ENCODE measurements at regions not wholly inside any gene's neighbourhood (a gene's known extent, or its start where the extent isn't known, plus 50 kb on each side); places are given as distances from the start of the nearest gene placed in this dataset.

- TF ChIP-seq, protein P1, sequence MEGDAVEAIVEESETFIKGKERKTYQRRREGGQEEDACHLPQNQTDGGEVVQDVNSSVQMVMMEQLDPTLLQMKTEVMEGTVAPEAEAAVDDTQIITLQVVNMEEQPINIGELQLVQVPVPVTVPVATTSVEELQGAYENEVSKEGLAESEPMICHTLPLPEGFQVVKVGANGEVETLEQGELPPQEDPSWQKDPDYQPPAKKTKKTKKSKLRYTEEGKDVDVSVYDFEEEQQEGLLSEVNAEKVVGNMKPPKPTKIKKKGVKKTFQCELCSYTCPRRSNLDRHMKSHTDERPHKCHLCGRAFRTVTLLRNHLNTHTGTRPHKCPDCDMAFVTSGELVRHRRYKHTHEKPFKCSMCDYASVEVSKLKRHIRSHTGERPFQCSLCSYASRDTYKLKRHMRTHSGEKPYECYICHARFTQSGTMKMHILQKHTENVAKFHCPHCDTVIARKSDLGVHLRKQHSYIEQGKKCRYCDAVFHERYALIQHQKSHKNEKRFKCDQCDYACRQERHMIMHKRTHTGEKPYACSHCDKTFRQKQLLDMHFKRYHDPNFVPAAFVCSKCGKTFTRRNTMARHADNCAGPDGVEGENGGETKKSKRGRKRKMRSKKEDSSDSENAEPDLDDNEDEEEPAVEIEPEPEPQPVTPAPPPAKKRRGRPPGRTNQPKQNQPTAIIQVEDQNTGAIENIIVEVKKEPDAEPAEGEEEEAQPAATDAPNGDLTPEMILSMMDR (IDR thresholded peaks at IDR 0.05), result no peak
- TF ChIP-seq POLR2A (IDR thresholded peaks at IDR 0.05), result no peak
Observed at GRCh38 chr3:144403040-144403457, 431.4 kb downstream of the DIPK2A start.

Measured in lower leg skin (tissue), 3 donors.